Motor neuron (in vitro differentiated cells): ENCODE measurements at regions not wholly inside any gene's neighbourhood (a gene's known extent, or its start where the extent isn't known, plus 50 kb on each side); places are given as distances from the start of the nearest gene placed in this dataset.

Source experiments
- ATAC-seq, 8 experiments: fragments of 200-7000 bp; cut with Tn5 transposase; replicated peaks in 6 of 8; 2 replicates each; pipeline ENCODE4 v1.8.0; 2021; ENCODE audit warnings: mild to moderate bottlenecking in 8 of 8, moderate library complexity in 8 of 8
- H3K27ac ChIP-seq, 2 donors: fragments of 250-450 bp; sonication (Bioruptor Pico); 2 replicates each; pipeline ENCODE4 v1.9.0; 2021; ENCODE audit warnings: antibody characterized with exemption in 2 of 2, mild to moderate bottlenecking in 2 of 2, moderate library complexity in 1 of 2
- H3K4me1 ChIP-seq, 2 donors: fragments of 250-450 bp; sonication (Bioruptor Pico); replicated peaks in 1 of 2; 2 replicates each; pipeline ENCODE4 v1.6.1; 2021; ENCODE audit warnings: antibody characterized with exemption in 2 of 2, mild to moderate bottlenecking in 2 of 2, moderate library complexity in 1 of 2
- H3K4me3 ChIP-seq, 5 donors: fragments of 250-450 bp; sonication (Bioruptor Pico); 2 replicates each; pipeline ENCODE4 v1.9.0; 2021; ENCODE audit warnings: antibody characterized with exemption in 5 of 5, mild to moderate bottlenecking in 5 of 5, moderate library complexity in 4 of 5
- WGBS, 10 experiments: fragments of 450-650 bp; shearing (Covaris generic); methylation state at CpG; one replicate each; pipeline ENCODE4 v1.0.0; 2022; 5-methylcytosine and 5-hydroxymethylcytosine counted together
- in situ Hi-C, 9 experiments: fragments of 400-800 bp; cut with MboI; loops; one replicate each; pipeline ENCODE4 v1.15.0; 2021; ENCODE audit warnings: low sequenced_read_pairs in 9 of 9, low pct_unique_long_range_greater_than_20kb in 2 of 9; ENCODE audit not compliant: unreplicated experiment in 9 of 9

DNA sequence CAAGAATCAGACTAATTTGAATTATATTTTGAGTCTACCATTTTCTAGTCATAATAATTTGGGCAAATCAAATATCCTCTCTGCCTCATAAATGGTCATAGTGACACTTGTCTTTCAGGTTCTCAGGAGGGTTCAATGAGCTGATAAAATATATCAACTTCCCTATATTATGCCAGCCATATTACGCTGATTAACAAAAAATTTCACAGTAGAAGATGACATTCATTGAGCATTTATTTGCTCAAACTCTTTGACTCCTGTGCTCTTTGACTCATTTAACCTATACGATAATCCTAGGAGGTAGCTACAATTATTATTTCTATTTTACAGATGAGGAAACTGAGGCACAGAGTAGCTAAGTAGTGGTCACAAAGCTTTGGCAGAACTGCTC is 60.0 kb upstream of the CCDC91 start:
- Histone ChIP-seq H3K4me1 (no peaks in the 10 kb centered on the region), H3K4me3 (no peak overlapping the region), H3K27ac (no peak overlapping the region)
- ATAC-seq: no peak
- 38 to 96% (median 65%) methylated on average over 1 to 2 of the region's 2 CpGs; no CpG with 5 or more reads in 2 of the 10 experiments for WGBS, 10 experiments
- in situ Hi-C loops: no loop called here

DNA sequence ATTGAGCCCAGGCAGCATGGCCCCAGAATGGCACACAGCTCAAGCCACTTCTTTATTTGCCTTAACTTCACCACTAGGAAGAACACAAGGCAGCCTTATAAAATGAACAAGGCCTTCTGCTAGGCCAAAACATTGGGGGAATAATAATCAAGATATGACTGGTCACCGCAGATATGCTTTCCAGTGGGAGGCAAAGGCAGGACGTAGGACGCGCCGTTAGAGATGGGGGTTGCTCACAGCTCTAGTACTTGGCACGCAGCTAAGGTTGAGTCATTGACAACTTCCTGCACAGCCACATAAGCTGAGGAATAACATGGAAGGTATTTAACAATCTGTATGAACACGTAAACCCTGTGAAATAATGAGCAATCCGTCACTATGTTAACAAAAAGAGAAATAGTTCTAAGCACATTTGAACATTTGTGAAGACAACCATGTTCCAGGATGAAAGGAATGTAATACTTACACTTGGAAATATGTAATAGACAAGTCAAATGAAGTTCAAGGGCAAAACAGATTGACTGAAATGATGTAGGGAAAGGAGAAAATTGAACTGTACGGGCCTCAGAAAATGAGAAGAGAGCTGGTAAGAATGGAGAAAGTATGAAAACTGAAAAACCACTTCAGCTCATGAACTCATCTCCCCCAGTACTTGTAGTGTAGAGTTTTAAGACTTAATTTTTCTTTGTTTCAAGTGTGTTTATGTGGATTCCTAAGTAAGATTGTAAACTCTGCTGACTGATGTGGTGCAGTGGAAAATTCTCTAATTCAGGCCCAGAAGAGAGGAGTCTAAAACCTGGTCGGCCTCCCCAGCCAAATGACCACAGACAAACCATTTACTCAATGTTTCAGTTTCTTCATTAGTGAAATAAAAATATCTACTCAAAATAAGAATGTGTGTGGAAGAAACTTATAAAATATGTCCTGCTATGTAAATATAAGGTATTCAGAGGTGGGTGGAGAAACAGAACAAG is 59.3 kb upstream of the CCDC91 start:
- Histone ChIP-seq H3K27ac (no peak overlapping the region), H3K4me3 (no peak overlapping the region), H3K4me1 (no peaks in the 10 kb centered on the region)
- in situ Hi-C loops: no loop called here
- WGBS, 10 experiments: 40 to 96% (median 89%) methylated on average over 3 to 10 of the region's 10 CpGs
- peak in 1 of 8 experiments; percentile 95 for ATAC-seq

DNA sequence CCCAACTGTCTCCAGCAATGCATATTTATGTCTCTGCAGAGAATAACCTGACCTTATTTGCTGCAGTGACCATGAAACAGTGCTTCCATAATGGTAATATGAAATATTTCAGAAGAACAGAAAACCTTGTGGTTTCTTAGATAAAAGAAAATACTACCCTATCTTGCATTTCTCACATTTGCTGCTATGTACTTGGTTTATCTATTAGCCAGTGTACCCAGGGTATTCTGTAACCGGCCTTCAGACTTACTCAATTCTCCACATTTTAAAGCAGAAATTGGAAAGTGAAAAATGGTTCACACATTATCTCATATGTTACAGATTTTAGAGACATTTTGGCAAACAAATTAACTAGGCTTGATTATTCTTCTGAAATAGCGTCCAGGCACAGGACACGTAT is 57.9 kb upstream of the CCDC91 start:
- in situ Hi-C loops: no loop called here
- no peak overlapping the region for H3K27ac ChIP-seq
- ATAC-seq: no peak
- no peak overlapping the region for H3K4me3 ChIP-seq
- H3K4me1 ChIP-seq: no peaks in the 10 kb centered on the region
- 78 to 100% (median 88%) methylated on average over 1 to 3 of the region's 3 CpGs; no CpG with 5 or more reads in 1 of the 10 experiments for WGBS, 10 experiments

DNA sequence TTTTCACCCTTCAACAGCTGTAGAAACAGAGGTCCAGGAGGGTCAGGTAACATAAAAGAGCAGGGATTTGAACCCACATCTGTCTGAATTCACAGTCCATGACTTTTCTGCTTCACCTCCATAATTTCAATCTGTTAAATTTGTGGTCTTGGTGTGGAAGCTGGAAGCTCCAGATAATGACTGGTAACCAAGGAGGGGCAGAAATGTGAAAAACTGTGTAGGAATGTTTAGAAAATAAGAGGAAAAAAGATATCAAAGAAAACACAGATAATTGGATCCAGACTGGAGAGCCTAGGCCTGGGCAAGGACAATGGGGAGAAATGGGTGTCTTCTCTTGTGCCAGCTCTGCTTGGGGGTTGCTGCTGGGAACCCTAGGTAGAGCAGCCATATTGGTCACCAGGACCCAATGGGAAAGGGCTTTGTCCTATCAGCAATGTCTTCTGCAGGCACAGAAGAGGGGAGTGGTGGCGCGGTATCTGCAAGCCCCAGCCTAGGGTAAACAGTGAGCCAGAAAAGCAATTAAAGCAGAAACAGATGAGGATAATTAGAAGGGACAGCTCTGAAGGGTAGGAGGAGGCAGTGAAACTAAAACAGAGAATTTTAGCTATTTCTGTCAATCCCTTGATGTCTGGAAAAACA is 54.3 kb upstream of the CCDC91 start:
- ATAC-seq: no peak
- no peaks in the 10 kb centered on the region for H3K4me1 ChIP-seq
- in situ Hi-C loops: no loop called here
- H3K27ac ChIP-seq: no peak overlapping the region
- no peak overlapping the region for H3K4me3 ChIP-seq
- WGBS, 10 experiments: 46 to 100% (median 75%) methylated on average over 2 of the region's 2 CpGs; no CpG with 5 or more reads in 6 of the 10 experiments

DNA sequence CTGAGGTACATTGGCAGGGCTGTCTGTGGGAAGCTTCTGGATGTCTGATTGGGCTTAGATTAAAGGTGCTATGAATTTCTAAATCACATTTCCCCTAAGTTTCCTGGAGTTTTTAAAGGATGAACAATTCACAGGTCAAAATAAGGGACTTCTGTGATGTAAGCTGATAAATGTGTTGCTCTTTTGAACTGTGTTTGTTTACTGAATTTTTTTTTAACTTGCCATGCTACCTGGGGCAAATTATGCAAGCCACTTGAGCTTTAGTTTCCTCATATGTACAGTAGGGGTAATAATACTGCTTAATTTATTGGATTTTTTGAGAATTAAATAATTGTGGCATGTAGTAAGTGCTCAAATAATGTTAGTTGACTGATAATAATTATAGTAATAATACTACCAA is 52.8 kb upstream of the CCDC91 start:
- Histone ChIP-seq H3K4me1 (no peaks in the 10 kb centered on the region), H3K4me3 (no peak overlapping the region), H3K27ac (no peak overlapping the region)
- ATAC-seq: no peak
- in situ Hi-C loops: no loop called here

DNA sequence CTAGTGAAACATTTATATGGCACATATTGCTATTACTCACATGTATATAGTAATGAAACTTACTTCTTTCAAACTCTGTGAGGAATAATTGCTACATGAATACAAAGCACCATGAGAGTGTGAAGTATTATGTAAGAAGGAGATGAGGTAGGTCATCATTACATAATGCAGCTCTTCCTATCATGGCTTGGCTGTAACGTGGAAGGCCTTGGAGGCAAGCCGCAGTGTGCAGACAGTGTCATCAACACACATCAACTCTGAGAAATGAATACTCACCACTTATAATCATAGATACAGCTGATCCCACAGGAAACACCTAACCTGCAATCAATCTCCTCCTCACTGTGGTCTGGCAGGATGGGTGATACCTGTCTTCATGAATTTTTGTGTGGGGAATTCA is 49.9 kb upstream of the CCDC91 start:
- H3K27ac ChIP-seq: no peak overlapping the region
- H3K4me3 ChIP-seq: no peak overlapping the region
- ATAC-seq: no peak
- H3K4me1 ChIP-seq: no peaks in the 10 kb centered on the region
- 61 to 100% (median 85%) methylated on average over 2 of the region's 2 CpGs; no CpG with 5 or more reads in 6 of the 10 experiments for WGBS, 10 experiments
- in situ Hi-C loops: no loop called here
